H54 (cell line): ENCODE measurements at regions not wholly inside any gene's neighbourhood (a gene's known extent, or its start where the extent isn't known, plus 50 kb on each side); places are given as distances from the start of the nearest gene placed in this dataset.
A peak's percentile ranks its signal among the peaks of the same experiment; 100 is the strongest.
"Not testable (repeated sequence)": the region's sequence is repeated elsewhere in the genome, so short reads cannot be mapped to it uniquely, and the experiment has no call there.

Experiments
- DNase-seq: peaks from one replicate; pipeline ENCODE4 v3.0.0; 2011; ENCODE audit warnings: low spot score, mixed read lengths; ENCODE audit not compliant: insufficient read length
- FAIRE-seq: peaks from 3 replicates; lab custom pipeline; 2011; peaks lifted over from hg19 to GRCh38; lab: Jason Lieb, UNC
- POLR2A ChIP-seq: IDR thresholded peaks from 2 replicates; pipeline ENCODE4 v1.6.1; 2011; ENCODE audit warnings: low read depth, mild to moderate bottlenecking, low read length

DNA sequence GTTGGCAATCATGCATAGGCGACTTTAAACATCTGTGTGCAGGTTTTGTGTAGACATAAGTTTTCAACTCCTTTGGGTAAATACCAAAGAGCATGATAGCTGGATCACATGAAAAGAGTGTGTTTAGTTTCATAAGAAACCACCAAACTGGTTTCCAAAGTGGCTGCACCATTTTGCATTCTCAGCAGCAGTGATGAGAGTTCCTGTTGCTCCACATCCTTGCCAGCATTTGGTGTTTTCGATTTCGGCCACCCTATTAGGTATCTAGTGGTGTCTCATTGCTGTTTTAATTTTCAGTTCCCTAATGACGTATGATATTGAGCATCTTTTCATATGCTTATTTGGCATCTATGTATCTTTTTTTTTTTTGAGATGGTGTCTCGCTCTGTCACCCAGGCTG lies 62.8 kb upstream of the CCND1 start:
- no peak for FAIRE-seq
- DNase-seq = no peak
- TF ChIP-seq POLR2A = no peak

DNA sequence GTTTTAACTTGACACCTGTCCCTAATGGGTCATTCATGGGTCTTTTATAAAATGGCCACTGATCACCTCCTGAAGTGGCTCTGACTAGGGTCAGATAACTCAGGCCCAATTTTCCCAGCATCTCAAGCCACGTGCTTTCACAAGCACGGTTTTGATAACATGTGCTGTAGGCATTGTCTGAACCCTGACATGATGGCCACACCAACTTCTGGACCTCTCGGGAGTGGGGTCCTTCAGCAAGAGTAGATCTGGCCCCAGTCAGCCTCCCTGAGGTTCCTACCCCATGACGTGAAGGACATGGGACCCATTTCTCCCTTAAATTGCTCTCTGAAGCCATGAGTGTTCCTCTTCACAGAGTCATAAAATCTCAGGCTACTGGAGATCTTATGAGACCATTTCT lies 60.4 kb upstream of the CCND1 start:
- TF ChIP-seq POLR2A = no peak

GRCh38 chr11:69582756-69583467 lies 58.0 kb upstream of the CCND1 start:
- DNase-seq (no peak), FAIRE-seq (no peak)
- TF ChIP-seq POLR2A = no peak

More for the DNA sequence above, 60.4 kb upstream of the CCND1 start:
- no peak for DNase-seq
- no peak for FAIRE-seq

DNA sequence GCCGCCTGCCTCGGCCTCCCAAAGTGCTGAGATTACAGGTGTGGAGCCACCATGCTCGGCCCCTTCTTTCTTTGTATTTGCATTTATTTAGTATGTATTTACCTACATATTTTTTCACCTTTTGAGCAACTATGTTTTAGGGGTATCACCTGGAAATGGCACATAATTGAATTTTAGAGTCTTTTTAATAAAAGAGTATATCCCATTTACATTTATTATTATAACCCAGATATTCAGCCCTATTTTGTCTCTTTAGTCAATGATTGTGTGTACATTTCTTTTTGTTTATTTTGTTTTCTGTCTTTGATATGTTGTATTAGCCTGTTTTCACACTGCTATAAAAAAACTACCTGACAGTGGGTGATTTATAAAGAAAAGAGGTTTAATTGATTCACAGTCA lies 56.8 kb upstream of the CCND1 start:
- no peak for FAIRE-seq
- no peak for TF ChIP-seq POLR2A
- no peak for DNase-seq

GRCh38 chr11:69585385-69585784 lies 55.6 kb upstream of the CCND1 start:
- TF ChIP-seq POLR2A = no peak
- DNase-seq (no peak), FAIRE-seq (no peak)

- FAIRE-seq (peak; percentile 67), DNase-seq (peak; percentile 74)
- TF ChIP-seq POLR2A = 0 out of 2 replicates have a peak, but pooled peaks have one; percentile 12
Measured at GRCh38 chr11:69587454-69588090, 53.4 kb upstream of the CCND1 start.

DNA sequence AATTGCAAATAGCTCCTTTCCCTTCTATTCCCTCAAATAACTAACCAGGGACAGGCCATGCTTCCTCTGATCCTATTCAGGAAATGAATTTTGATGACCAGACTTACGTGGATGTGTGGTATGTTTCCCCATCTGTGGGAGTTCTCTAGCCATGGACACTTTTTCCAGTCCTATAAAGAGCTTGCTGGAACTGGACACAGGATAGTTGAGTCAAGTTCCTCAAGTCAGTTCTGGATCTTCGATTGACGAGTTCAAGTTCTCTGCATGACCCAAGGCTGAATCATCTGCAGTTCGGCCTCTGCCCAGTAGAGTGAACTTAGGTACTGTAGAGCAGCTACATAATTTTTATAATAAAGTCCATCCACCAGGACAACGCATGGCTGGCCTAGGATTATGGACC lies 52.7 kb upstream of the CCND1 start:
- FAIRE-seq = no peak
- DNase-seq = peak; percentile 49
- TF ChIP-seq POLR2A = no peak

DNA sequence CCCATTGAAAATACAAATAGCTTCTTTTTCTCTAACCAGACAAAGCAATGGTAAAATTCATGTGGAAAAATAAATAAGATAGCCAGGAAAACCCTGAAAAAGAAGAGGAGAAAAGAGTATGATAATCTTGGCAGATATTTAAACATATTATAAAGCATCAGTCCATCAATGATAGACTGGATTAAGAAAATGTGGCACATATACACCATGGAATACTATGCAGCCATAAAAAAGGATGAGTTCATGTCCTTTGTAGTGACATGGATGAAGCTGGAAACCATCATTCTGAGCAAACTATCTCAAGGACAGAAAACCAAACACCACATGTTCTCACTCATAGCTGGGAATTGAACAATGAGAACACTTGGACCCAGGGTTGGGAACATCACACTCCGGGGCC lies 50.9 kb upstream of the CCND1 start:
- not testable (repeated sequence) for DNase-seq, FAIRE-seq
